NCI-H1436 treated with DMSO at 0.1 percent for 48 hours (cell line): ENCODE measurements at regions not wholly inside any gene's neighbourhood (a gene's known extent, or its start where the extent isn't known, plus 50 kb on each side); places are given as distances from the start of the nearest gene placed in this dataset.
"Not testable (repeated sequence)": the region's sequence is repeated elsewhere in the genome, so short reads cannot be mapped to it uniquely, and the experiment has no call there.

Experiments used
- DNase-seq: peaks from one replicate; lab custom pipeline; 2025; lab: John Stamatoyannopoulos, UW

GRCh38 chr6:113695516-113695915 lies 161.6 kb upstream of the MARCKS start:
- DNase-seq = no peak

- DNase-seq = no peak
Observed at GRCh38 chr6:113696960-113697359, 160.2 kb upstream of the MARCKS start.

- DNase-seq = no peak
Observed at GRCh38 chr6:113697632-113698410, 159.3 kb upstream of the MARCKS start.

GRCh38 chr6:113699239-113699638 lies 157.9 kb upstream of the MARCKS start:
- no peak for DNase-seq

GRCh38 chr6:113701552-113702254 lies 155.4 kb upstream of the MARCKS start:
- DNase-seq = no peak

GRCh38 chr6:113707194-113707593 lies 150.0 kb upstream of the MARCKS start:
- DNase-seq = no peak

- no peak for DNase-seq
Observed at GRCh38 chr6:113709936-113710509, 147.1 kb upstream of the MARCKS start.

GRCh38 chr6:113713665-113714064 lies 143.5 kb upstream of the MARCKS start:
- no peak for DNase-seq

- no peak for DNase-seq
Observed at GRCh38 chr6:113718588-113718987, 138.6 kb upstream of the MARCKS start.

- no peak for DNase-seq
Observed at GRCh38 chr6:113719064-113719463, 138.1 kb upstream of the MARCKS start.

GRCh38 chr6:113719545-113719944 lies 137.6 kb upstream of the MARCKS start:
- no peak for DNase-seq

- DNase-seq = no peak
Observed at GRCh38 chr6:113723182-113723581, 134.0 kb upstream of the MARCKS start.

GRCh38 chr6:113724927-113725326 lies 132.2 kb upstream of the MARCKS start:
- not testable (repeated sequence) for DNase-seq

GRCh38 chr6:113731541-113731940 lies 125.6 kb upstream of the MARCKS start:
- no peak for DNase-seq

GRCh38 chr6:113732384-113732966 lies 124.7 kb upstream of the MARCKS start:
- no peak for DNase-seq

- no peak for DNase-seq
Observed at GRCh38 chr6:113733381-113733780, 123.8 kb upstream of the MARCKS start.

- DNase-seq = no peak
Observed at GRCh38 chr6:113734982-113735381, 122.2 kb upstream of the MARCKS start.

- DNase-seq = no peak
Observed at GRCh38 chr6:113735491-113735890, 121.7 kb upstream of the MARCKS start.

GRCh38 chr6:113736978-113737377 lies 120.2 kb upstream of the MARCKS start:
- DNase-seq = no peak

GRCh38 chr6:113739041-113739655 lies 118.0 kb upstream of the MARCKS start:
- DNase-seq = no peak

- no peak for DNase-seq
Observed at GRCh38 chr6:113741651-113742050, 115.5 kb upstream of the MARCKS start.

- DNase-seq = no peak
Observed at GRCh38 chr6:113742342-113742741, 114.8 kb upstream of the MARCKS start.
